Colonic mucosa (tissue), 4 donors: ENCODE measurements at regions not wholly inside any gene's neighbourhood (a gene's known extent, or its start where the extent isn't known, plus 50 kb on each side); places are given as distances from the start of the nearest gene placed in this dataset.

Source experiments
- DNase-seq: peaks from one replicate; pipeline ENCODE4 v3.0.0-alpha.2; 2020
- H3K27ac ChIP-seq: fragments of 200-600 bp; one replicate; pipeline ENCODE4 v1.8.0; 2021
- H3K27me3 ChIP-seq: fragments of 200-600 bp; one replicate; pipeline ENCODE4 v1.8.0; 2021
- H3K36me3 ChIP-seq: fragments of 200-600 bp; one replicate; pipeline ENCODE4 v1.8.0; 2021
- H3K4me1 ChIP-seq: fragments of 200-600 bp; one replicate; pipeline ENCODE4 v1.8.0; 2021; ENCODE audit warnings: mild to moderate bottlenecking
- H3K4me3 ChIP-seq: fragments of 200-600 bp; one replicate; pipeline ENCODE4 v1.8.0; 2021
- H3K9ac ChIP-seq, 2 donors: one replicate each; pipeline ENCODE4 v1.7.0; 2013; ENCODE audit warnings: control low read depth in 2 of 2, low read depth in 2 of 2, low read length in 2 of 2
- H3K9me3 ChIP-seq: fragments of 200-600 bp; one replicate; pipeline ENCODE4 v1.8.0; 2021
- intact Hi-C: fragments of 100-400 bp; cut with DNase I; formaldehyde crosslinking; loops from one replicate; pipeline ENCODE4 v1.14.1; 2022
- TF ChIP-seq, protein P1 (sequence below): fragments of 200-600 bp; IDR thresholded peaks from one replicate; pipeline ENCODE4 v1.8.0; 2022; ENCODE audit warnings: antibody characterized with exemption, mild to moderate bottlenecking
- donor health status: healthy.
- donor health status: DM: no; HTN: no; CAD: no.
- donor health status: DM: no; HTN: no; CAD: no.

DNA sequence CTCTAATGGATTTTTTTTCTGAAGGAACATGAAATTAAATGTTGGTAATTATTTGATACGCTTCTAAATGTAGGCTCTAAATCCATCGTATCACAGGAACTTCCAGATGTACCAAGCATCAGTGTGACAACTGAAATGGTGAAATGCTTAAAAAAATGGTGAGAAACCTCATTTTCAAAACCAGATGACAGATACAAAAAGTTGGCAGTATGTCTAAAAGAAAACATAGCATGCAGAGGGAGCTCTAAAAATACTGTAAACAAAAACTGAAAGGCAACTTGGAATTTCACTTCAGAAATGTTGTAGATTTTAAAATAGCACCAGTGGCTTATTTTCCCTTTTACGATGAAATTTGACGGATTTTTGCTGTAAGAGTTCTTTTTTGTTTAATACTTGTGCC is 1043.6 kb upstream of the WWC1 start:
- H3K9ac ChIP-seq: no peak overlapping the region
- no peaks in the 10 kb centered on the region for H3K4me1 ChIP-seq
- no peaks in the 10 kb centered on the region for H3K9me3 ChIP-seq
- TF ChIP-seq, protein P1, sequence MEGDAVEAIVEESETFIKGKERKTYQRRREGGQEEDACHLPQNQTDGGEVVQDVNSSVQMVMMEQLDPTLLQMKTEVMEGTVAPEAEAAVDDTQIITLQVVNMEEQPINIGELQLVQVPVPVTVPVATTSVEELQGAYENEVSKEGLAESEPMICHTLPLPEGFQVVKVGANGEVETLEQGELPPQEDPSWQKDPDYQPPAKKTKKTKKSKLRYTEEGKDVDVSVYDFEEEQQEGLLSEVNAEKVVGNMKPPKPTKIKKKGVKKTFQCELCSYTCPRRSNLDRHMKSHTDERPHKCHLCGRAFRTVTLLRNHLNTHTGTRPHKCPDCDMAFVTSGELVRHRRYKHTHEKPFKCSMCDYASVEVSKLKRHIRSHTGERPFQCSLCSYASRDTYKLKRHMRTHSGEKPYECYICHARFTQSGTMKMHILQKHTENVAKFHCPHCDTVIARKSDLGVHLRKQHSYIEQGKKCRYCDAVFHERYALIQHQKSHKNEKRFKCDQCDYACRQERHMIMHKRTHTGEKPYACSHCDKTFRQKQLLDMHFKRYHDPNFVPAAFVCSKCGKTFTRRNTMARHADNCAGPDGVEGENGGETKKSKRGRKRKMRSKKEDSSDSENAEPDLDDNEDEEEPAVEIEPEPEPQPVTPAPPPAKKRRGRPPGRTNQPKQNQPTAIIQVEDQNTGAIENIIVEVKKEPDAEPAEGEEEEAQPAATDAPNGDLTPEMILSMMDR: no peak
- intact Hi-C loops: no loop called here
- no peaks in the 10 kb centered on the region for H3K27me3 ChIP-seq
- no peaks in the 10 kb centered on the region for H3K36me3 ChIP-seq
- DNase-seq: no peak
- no peak overlapping the region for H3K27ac ChIP-seq
- H3K4me3 ChIP-seq: no peak overlapping the region

DNA sequence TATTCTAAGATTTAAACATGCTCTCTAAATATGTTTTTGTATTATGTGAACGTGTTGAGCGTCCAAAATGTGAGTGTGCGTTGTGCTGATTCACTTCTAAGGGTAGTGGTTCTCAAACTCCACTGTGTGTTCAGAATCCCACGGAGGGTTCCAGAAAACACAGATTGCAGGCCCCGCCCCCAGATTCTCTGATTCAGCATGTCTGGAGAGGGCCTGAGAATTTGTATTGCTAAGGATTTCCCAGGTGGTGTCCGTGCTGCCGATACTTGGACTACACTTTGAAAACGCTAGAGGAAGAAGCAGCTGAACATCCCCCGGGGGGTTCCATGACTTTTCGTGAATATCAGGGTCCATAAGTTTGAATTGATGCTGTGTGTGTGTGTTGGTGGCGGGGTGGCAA is 1043.2 kb upstream of the WWC1 start:
- Histone ChIP-seq H3K36me3 (no peaks in the 10 kb centered on the region), H3K9ac (no peak overlapping the region), H3K4me3 (no peak overlapping the region), H3K27me3 (no peaks in the 10 kb centered on the region), H3K9me3 (no peaks in the 10 kb centered on the region), H3K27ac (no peak overlapping the region), H3K4me1 (no peaks in the 10 kb centered on the region)
- TF ChIP-seq, protein P1: no peak
- intact Hi-C loops: no loop called here
- DNase-seq: no peak

DNA sequence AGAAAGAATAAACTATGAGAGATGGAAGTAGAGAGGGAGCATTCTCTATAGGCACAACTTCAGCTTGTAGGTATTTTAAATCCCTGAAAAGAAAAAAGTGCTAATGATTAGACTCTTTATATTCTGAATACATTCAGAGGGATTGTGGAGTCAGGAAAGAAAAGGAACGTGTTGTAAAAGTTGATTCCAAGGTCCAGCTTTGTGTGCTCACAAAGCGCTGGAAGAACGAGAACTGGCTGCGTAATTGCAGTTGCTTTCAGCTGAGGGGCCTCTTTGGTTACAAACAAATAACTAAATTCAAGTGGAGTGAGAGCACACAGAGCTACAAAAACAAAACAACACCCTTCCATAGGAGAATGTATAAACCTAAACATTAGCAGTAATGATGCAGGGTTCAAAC is 1040.4 kb upstream of the WWC1 start:
- H3K27ac ChIP-seq: no peak overlapping the region
- TF ChIP-seq, protein P1: no peak
- H3K4me1 ChIP-seq: no peaks in the 10 kb centered on the region
- no peak overlapping the region for H3K9ac ChIP-seq
- no peak overlapping the region for H3K4me3 ChIP-seq
- intact Hi-C loops: no loop called here
- DNase-seq: no peak
- no peaks in the 10 kb centered on the region for H3K27me3 ChIP-seq
- no peaks in the 10 kb centered on the region for H3K36me3 ChIP-seq
- no peaks in the 10 kb centered on the region for H3K9me3 ChIP-seq

DNA sequence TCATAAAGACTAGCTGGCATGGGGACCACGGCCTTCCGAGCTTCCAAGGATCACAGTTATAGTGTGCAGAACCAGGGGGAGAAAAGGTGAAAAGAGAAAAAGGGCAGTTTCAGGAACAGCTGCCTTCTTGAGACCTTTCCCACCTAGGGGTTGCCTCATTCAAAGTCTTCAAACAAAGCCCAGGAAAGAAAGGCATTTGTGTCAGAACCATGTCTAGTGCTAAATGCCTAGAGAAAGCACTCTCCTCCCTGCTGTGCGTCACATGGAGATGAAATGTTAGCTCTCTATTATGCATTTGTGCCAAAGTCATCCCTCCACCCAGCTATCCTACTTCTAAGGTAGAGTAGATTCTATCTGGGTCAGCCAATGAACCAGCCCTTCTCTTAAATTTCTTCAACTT is 1037.3 kb upstream of the WWC1 start:
- no peak overlapping the region for H3K27ac ChIP-seq
- no peaks in the 10 kb centered on the region for H3K4me1 ChIP-seq
- H3K9ac ChIP-seq: no peak overlapping the region
- intact Hi-C loops: no loop called here
- no peaks in the 10 kb centered on the region for H3K9me3 ChIP-seq
- H3K4me3 ChIP-seq: no peak overlapping the region
- H3K27me3 ChIP-seq: no peaks in the 10 kb centered on the region
- TF ChIP-seq, protein P1: no peak
- no peaks in the 10 kb centered on the region for H3K36me3 ChIP-seq
- DNase-seq: no peak

DNA sequence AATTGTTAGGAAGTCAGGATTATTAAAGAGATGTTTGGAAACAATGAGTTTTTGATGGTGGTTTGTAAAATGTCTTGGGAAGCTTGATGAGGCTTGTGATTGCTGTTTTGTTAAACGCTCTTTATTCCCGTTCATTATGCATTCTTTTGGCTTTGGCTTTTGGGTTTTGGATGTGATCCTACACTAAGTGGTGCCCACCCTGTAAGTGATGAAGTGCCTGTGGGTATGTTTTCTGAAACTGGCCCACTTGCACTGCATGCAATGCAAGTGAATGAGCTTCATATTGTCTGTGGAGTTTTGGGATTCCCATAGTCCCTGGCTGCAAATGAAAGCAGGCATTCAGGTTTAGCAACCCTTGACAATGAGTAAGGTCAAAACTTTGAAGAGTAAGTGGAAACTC is 1035.5 kb upstream of the WWC1 start:
- intact Hi-C loops: no loop called here
- Histone ChIP-seq H3K4me3 (no peak overlapping the region), H3K4me1 (no peaks in the 10 kb centered on the region), H3K9me3 (no peaks in the 10 kb centered on the region), H3K9ac (no peak overlapping the region), H3K27ac (no peak overlapping the region), H3K27me3 (no peaks in the 10 kb centered on the region), H3K36me3 (no peaks in the 10 kb centered on the region)
- DNase-seq: no peak
- TF ChIP-seq, protein P1: no peak

DNA sequence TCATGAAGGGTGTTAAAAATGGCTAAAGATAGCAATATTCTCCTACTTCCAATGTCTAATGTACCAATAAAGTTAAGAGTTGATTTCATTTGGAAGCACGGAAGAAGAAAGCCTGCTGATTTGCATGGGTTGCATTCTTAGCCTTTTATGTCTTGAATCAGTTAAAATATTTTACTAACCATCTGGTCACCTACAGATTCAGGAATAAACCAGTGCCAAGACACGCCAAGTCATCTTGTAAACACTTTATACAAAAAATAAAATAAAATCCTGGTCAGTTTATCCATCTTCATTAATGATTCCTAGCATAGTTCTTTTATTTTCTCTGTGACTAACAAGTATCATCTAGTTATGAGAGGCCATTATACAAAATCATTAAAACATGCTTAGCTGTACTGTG is 1031.6 kb upstream of the WWC1 start:
- no peaks in the 10 kb centered on the region for H3K27me3 ChIP-seq
- intact Hi-C loops: loop anchor here (10.0 kb wide), 1 partner anchor 305 kb away; no protein-coding TSS in a partner anchor
- no peaks in the 10 kb centered on the region for H3K9me3 ChIP-seq
- H3K9ac ChIP-seq: no peak overlapping the region
- H3K27ac ChIP-seq: no peak overlapping the region
- H3K4me3 ChIP-seq: no peak overlapping the region
- TF ChIP-seq, protein P1: no peak
- no peaks in the 10 kb centered on the region for H3K4me1 ChIP-seq
- no peaks in the 10 kb centered on the region for H3K36me3 ChIP-seq
- no peak for DNase-seq
